Left lung (tissue), 4 donors: ENCODE measurements at regions not wholly inside any gene's neighbourhood (a gene's known extent, or its start where the extent isn't known, plus 50 kb on each side); places are given as distances from the start of the nearest gene placed in this dataset.

Experiments
- ATAC-seq: fragments of 200-7000 bp; cut with Tn5 transposase; one replicate; pipeline ENCODE4 v1.9.1; 2020; ENCODE audit warnings: moderate library complexity
- DNase-seq, 4 donors: peaks; one replicate each; pipeline ENCODE4 v3.0.0-alpha.2; 2013 to 2020
- H3K27ac ChIP-seq, 2 donors: fragments of 200-600 bp; sonication (generic) in 1 of 2; one replicate each; pipeline versions ENCODE4 v1.5.0 to v1.8.0; 2020 to 2021
- H3K27me3 ChIP-seq, 2 donors: fragments of 200-600 bp; sonication (generic) in 1 of 2; one replicate each; pipeline versions ENCODE4 v1.5.0 to v1.8.0; 2020 to 2021
- H3K36me3 ChIP-seq, 2 donors: fragments of 200-600 bp; sonication (generic) in 1 of 2; one replicate each; pipeline versions ENCODE4 v1.5.0 to v1.8.0; 2020 to 2021
- H3K4me1 ChIP-seq, 2 donors: fragments of 200-600 bp; one replicate each; pipeline ENCODE4 v1.8.0; 2021
- H3K4me3 ChIP-seq, 2 donors: fragments of 200-600 bp; sonication (generic) in 1 of 2; one replicate each; pipeline versions ENCODE4 v1.5.0 to v1.8.0; 2020 to 2021; ENCODE audit warnings: mild to moderate bottlenecking in 1 of 2
- H3K9me3 ChIP-seq, 2 donors: fragments of 200-600 bp; sonication (generic) in 1 of 2; one replicate each; pipeline versions ENCODE4 v1.5.0 to v1.8.0; 2020 to 2021
- CTCF ChIP-seq, 2 donors: fragments of 200-600 bp; sonication (generic) in 1 of 2; IDR thresholded peaks; one replicate each; pipeline versions ENCODE4 v1.5.0 to v1.8.0; 2021; ENCODE audit warnings: antibody characterized with exemption in 2 of 2
- intact Hi-C, 2 donors: fragments of 100-400 bp; cut with DNase I; formaldehyde crosslinking; loops; one replicate each; pipeline versions ENCODE4 v1.11.2 to v1.14.2; 2022
- donor health status: DM: no; HTN: yes; CAD: no.
- donor health status: DM: no; HTN: no; CAD: no.

GRCh38 chr18:2380101-2380500, 191.2 kb downstream of the METTL4 start:
- H3K27me3 ChIP-seq: no peaks in the 10 kb centered on the region
- no peaks in the 10 kb centered on the region for H3K9me3 ChIP-seq
- DNase-seq: no peak
- H3K27ac ChIP-seq: no peak overlapping the region
- no peak for TF ChIP-seq CTCF (IDR thresholded peaks at IDR 0.05)
- no peaks in the 10 kb centered on the region for H3K4me1 ChIP-seq
- H3K36me3 ChIP-seq: no peaks in the 10 kb centered on the region
- ATAC-seq: no peak
- no peak overlapping the region for H3K4me3 ChIP-seq
- intact Hi-C loops: no loop called here

- intact Hi-C loops: no loop called here
- no peak for DNase-seq
- no peaks in the 10 kb centered on the region for H3K4me1 ChIP-seq
- no peaks in the 10 kb centered on the region for H3K36me3 ChIP-seq
- TF ChIP-seq CTCF (IDR thresholded peaks at IDR 0.05): no peak
- no peaks in the 10 kb centered on the region for H3K27me3 ChIP-seq
- peaks cover 0 to 3% of the 10 kb centered on the region in 2 donors for H3K9me3 ChIP-seq
- no peak overlapping the region for H3K27ac ChIP-seq
- H3K4me3 ChIP-seq: no peak overlapping the region
- no peak for ATAC-seq
These were observed 189.8 kb downstream of the METTL4 start for GRCh38 chr18:2381539-2381938.

GRCh38 chr18:2387588-2387987, 183.7 kb downstream of the METTL4 start:
- H3K27me3 ChIP-seq: no peaks in the 10 kb centered on the region
- ATAC-seq: no peak
- DNase-seq: no peak
- intact Hi-C loops: no loop called here
- H3K9me3 ChIP-seq: peaks cover 0 to 24% of the 10 kb centered on the region in 2 donors
- no peaks in the 10 kb centered on the region for H3K36me3 ChIP-seq
- H3K4me3 ChIP-seq: no peak overlapping the region
- H3K4me1 ChIP-seq: no peaks in the 10 kb centered on the region
- no peak overlapping the region for H3K27ac ChIP-seq
- no peak for TF ChIP-seq CTCF (IDR thresholded peaks at IDR 0.05)

GRCh38 chr18:2390158-2390557, 181.1 kb downstream of the METTL4 start:
- Histone ChIP-seq H3K4me1 (no peaks in the 10 kb centered on the region), H3K27me3 (no peaks in the 10 kb centered on the region), H3K4me3 (no peak overlapping the region), H3K36me3 (no peaks in the 10 kb centered on the region), H3K27ac (no peak overlapping the region), H3K9me3 (peaks cover 0 to 24% of the 10 kb centered on the region in 2 donors)
- DNase-seq (no peak), ATAC-seq (no peak)
- intact Hi-C loops: no loop called here
- no peak for TF ChIP-seq CTCF (IDR thresholded peaks at IDR 0.05)

- H3K27me3 ChIP-seq: no peaks in the 10 kb centered on the region
- H3K9me3 ChIP-seq: peaks cover 0 to 21% of the 10 kb centered on the region in 2 donors
- ATAC-seq (no peak), DNase-seq (no peak)
- H3K36me3 ChIP-seq: no peaks in the 10 kb centered on the region
- no peak overlapping the region for H3K27ac ChIP-seq
- H3K4me3 ChIP-seq: no peak overlapping the region
- H3K4me1 ChIP-seq: no peaks in the 10 kb centered on the region
- TF ChIP-seq CTCF (IDR thresholded peaks at IDR 0.05): no peak
- intact Hi-C loops: no loop called here
These were observed 179.8 kb downstream of the METTL4 start for GRCh38 chr18:2391470-2391869.
